Fibroblast of lung (primary cell): ENCODE measurements at regions not wholly inside any gene's neighbourhood (a gene's known extent, or its start where the extent isn't known, plus 50 kb on each side); places are given as distances from the start of the nearest gene placed in this dataset.

ENCODE experiments used
- CTCF ChIP-seq, 2 donors: IDR thresholded peaks in 1 of 2; conservative IDR thresholded peaks in 1 of 2; 1 replicate in 1 of 2; 2 replicates in 1 of 2; pipeline ENCODE4 v1.5.1; 2011 to 2012; ENCODE audit warnings: low read length in 2 of 2, control low read depth in 1 of 2, inconsistent platforms in 1 of 2, low read depth in 1 of 2, mild to moderate bottlenecking in 1 of 2
- EZH2 ChIP-seq: IDR thresholded peaks from 2 replicates; pipeline ENCODE4 v1.5.1; 2012; ENCODE audit warnings: low read length, control low read depth, mild to moderate bottlenecking; ENCODE audit errors: missing control alignments

DNA sequence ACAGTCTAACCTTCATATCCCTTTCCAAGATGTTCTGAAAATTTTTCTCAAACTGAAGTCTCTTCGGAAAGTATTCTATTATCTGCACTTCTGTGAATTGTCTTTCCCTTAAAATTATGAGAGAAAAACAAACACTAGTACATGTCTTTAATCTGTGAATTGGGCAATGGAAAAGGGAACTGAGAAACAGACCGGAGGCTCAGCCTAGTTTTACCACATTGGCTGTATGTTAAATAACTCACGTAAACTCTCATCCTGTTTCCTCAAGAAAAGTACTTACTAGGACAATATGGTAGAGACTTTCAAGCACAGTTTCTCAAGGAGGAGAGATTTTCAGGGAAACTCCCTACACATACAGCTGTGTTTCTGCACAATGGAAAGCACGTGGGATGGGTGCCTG is 982.2 kb upstream of the SEMA6D start:
- TF ChIP-seq CTCF (conservative IDR thresholded peaks at IDR 0.05 in 1 of 2, IDR thresholded peaks at IDR 0.05 in 1 of 2; ENCODE audit: low read depth in 1 of 2, low read length in 2 of 2), result no peak
- TF ChIP-seq EZH2, result no peak
